Naive thymus-derived CD4-positive, alpha-beta T cell (primary cell): ENCODE measurements at regions not wholly inside any gene's neighbourhood (a gene's known extent, or its start where the extent isn't known, plus 50 kb on each side); places are given as distances from the start of the nearest gene placed in this dataset.

Experiments used
- ATAC-seq: fragments of 150-1000 bp; cut with Tn5 transposase; 2 replicates; pipeline ENCODE4 v1.10.0; 2021; ENCODE audit warnings: mild to moderate bottlenecking, moderate library complexity
- CTCF ChIA-PET: fragments of 350-600 bp; sonication (Branson Sonifier 250); formaldehyde crosslinking; loops from one replicate; lab custom pipeline; 2021; ENCODE audit warnings: antibody characterized with exemption; lab: Charles Lee
- POLR2A ChIA-PET: fragments of 350-600 bp; sonication (Branson Sonifier 250); formaldehyde crosslinking; loops from one replicate; lab custom pipeline; 2021; ENCODE audit warnings: antibody characterized with exemption, inconsistent platforms; lab: Charles Lee
- DNase-seq, 9 donors: peaks; one replicate each; pipeline versions ENCODE4 v3.0.0 to v3.0.0-alpha.2; 2020 to 2022; ENCODE audit warnings: mixed read lengths in 1 of 9
- H3K27ac ChIP-seq: one replicate; pipeline ENCODE4 v1.7.0; 2013; ENCODE audit warnings: mild to moderate bottlenecking, low read depth, low read length, moderate library complexity
- H3K27me3 ChIP-seq, 2 donors: one replicate each; pipeline ENCODE4 v1.7.0; 2013; ENCODE audit warnings: low read length in 2 of 2, mild to moderate bottlenecking in 2 of 2, moderate library complexity in 2 of 2; ENCODE audit not compliant: control insufficient read depth in 2 of 2, insufficient read depth in 2 of 2
- H3K36me3 ChIP-seq, 3 experiments: 1 replicate in 2 of 3; 2 replicates in 1 of 3; pipeline ENCODE4 v1.7.0; 2013; ENCODE audit warnings: low read length in 3 of 3, mild to moderate bottlenecking in 3 of 3, moderate library complexity in 1 of 3; ENCODE audit not compliant: insufficient read depth in 3 of 3, control insufficient read depth in 2 of 3
- H3K4me1 ChIP-seq, 2 donors: one replicate each; pipeline ENCODE4 v1.7.0; 2013; ENCODE audit warnings: low read length in 2 of 2, mild to moderate bottlenecking in 2 of 2, moderate library complexity in 1 of 2; ENCODE audit not compliant: control insufficient read depth in 2 of 2, insufficient read depth in 2 of 2
- H3K4me3 ChIP-seq: 2 replicates; pipeline ENCODE4 v1.7.0; 2013; ENCODE audit warnings: mild to moderate bottlenecking, low read length
- H3K9me3 ChIP-seq, 3 experiments: 1 replicate in 2 of 3; 2 replicates in 1 of 3; pipeline ENCODE4 v1.7.0; 2013; ENCODE audit warnings: low read length in 3 of 3; ENCODE audit not compliant: control insufficient read depth in 2 of 3
- H3K27ac Mint-ChIP-seq, 9 donors: one replicate each; pipeline ENCODE4 v1.8.0; 2020 to 2022; ENCODE audit warnings: mixed read lengths in 9 of 9, mild to moderate bottlenecking in 8 of 9, moderate library complexity in 5 of 9, inconsistent platforms in 2 of 9
- H3K27me3 Mint-ChIP-seq, 5 donors: one replicate each; pipeline ENCODE4 v1.8.0; 2021 to 2022; ENCODE audit warnings: mixed read lengths in 5 of 5, mild to moderate bottlenecking in 1 of 5
- H3K36me3 Mint-ChIP-seq, 5 donors: one replicate each; pipeline ENCODE4 v1.8.0; 2020 to 2022; ENCODE audit warnings: mixed read lengths in 5 of 5, mild to moderate bottlenecking in 3 of 5, inconsistent platforms in 1 of 5
- H3K4me1 Mint-ChIP-seq, 7 donors: one replicate each; pipeline ENCODE4 v1.8.0; 2020 to 2022; ENCODE audit warnings: mixed read lengths in 7 of 7, mild to moderate bottlenecking in 3 of 7, inconsistent platforms in 1 of 7
- H3K4me3 Mint-ChIP-seq, 10 donors: one replicate each; pipeline ENCODE4 v1.8.0; 2020 to 2022; ENCODE audit warnings: mild to moderate bottlenecking in 10 of 10, mixed read lengths in 10 of 10, moderate library complexity in 6 of 10, inconsistent platforms in 2 of 10
- H3K9me3 Mint-ChIP-seq, 11 donors: one replicate each; pipeline ENCODE4 v1.8.0; 2020 to 2022; ENCODE audit warnings: mixed read lengths in 11 of 11, mild to moderate bottlenecking in 4 of 11, inconsistent platforms in 1 of 11, moderate library complexity in 1 of 11
- intact Hi-C, 2 donors: fragments of 100-400 bp; cut with micrococcal nuclease; formaldehyde crosslinking; loops; one replicate each; pipeline ENCODE4 v1.15.1; 2023

DNA sequence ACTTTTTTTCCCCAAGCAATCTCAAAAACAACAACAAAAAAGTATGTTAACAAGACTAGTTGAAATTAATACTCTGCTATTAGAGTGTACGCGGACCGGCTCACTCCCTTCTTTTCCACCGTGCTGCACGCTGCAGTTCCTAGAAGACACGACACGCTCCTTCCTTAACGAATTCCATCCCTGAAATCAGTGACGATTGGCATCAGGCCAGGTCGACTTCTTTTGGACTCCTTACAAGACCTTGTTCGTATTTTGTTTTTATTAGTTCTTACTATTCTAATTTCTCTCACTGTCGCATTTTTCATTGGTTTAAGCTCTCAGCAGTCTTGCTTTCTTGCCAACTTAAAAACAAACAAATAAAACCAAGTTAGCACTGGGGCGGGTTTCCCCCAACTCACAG, 175.8 kb upstream of the PITX2 start:
- Histone ChIP-seq H3K9me3 (no peaks in the 10 kb centered on the region), H3K27ac (no peak overlapping the region), H3K27me3 (no peaks in the 10 kb centered on the region), H3K4me1 (no peaks in the 10 kb centered on the region), H3K4me3 (no peak overlapping the region), H3K36me3 (no peaks in the 10 kb centered on the region)
- POLR2A ChIA-PET: no interaction called here
- CTCF ChIA-PET: no interaction called here
- H3K9me3 Mint-ChIP-seq: peaks cover 0 to 5% (median 0%) of the 10 kb centered on the region in 11 donors
- no peaks in the 10 kb centered on the region for H3K36me3 Mint-ChIP-seq
- H3K27ac Mint-ChIP-seq: no peak overlapping the region
- intact Hi-C loops: no loop called here
- H3K4me1 Mint-ChIP-seq: no peaks in the 10 kb centered on the region
- peaks cover 0 to 4% (median 2%) of the 10 kb centered on the region in 5 donors for H3K27me3 Mint-ChIP-seq
- DNase-seq: no peak
- no peak overlapping the region for H3K4me3 Mint-ChIP-seq
- no peak for ATAC-seq

DNA sequence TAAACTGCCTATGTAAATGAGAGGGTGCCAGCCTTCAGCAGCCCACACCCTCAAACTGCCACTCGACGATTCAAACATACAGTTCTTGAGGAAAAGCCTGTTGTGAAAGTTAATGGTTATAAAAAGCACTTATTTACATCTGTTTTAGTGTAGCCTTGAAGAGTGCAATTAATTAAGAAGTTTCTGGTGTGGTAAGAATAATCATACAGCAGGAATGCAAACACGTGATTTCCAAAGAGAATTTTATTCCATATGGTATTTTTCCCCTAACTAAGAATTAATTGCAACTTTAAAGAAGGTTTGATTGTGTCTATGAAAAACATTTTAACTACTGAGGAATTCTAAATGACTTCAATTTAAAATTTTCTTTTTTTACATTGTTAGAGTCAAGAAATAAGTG, 176.3 kb upstream of the PITX2 start:
- Histone ChIP-seq H3K4me3 (no peak overlapping the region), H3K36me3 (no peaks in the 10 kb centered on the region), H3K27ac (no peak overlapping the region), H3K27me3 (no peaks in the 10 kb centered on the region), H3K4me1 (no peaks in the 10 kb centered on the region), H3K9me3 (no peaks in the 10 kb centered on the region)
- CTCF ChIA-PET: no interaction called here
- no peaks in the 10 kb centered on the region for H3K36me3 Mint-ChIP-seq
- no peak overlapping the region for H3K27ac Mint-ChIP-seq
- intact Hi-C loops: no loop called here
- ATAC-seq (no peak), DNase-seq (no peak)
- no peaks in the 10 kb centered on the region for H3K4me1 Mint-ChIP-seq
- no peak overlapping the region for H3K4me3 Mint-ChIP-seq
- H3K9me3 Mint-ChIP-seq: peaks cover 0 to 5% (median 0%) of the 10 kb centered on the region in 11 donors
- H3K27me3 Mint-ChIP-seq: peaks cover 0 to 4% (median 2%) of the 10 kb centered on the region in 5 donors
- POLR2A ChIA-PET: no interaction called here

DNA sequence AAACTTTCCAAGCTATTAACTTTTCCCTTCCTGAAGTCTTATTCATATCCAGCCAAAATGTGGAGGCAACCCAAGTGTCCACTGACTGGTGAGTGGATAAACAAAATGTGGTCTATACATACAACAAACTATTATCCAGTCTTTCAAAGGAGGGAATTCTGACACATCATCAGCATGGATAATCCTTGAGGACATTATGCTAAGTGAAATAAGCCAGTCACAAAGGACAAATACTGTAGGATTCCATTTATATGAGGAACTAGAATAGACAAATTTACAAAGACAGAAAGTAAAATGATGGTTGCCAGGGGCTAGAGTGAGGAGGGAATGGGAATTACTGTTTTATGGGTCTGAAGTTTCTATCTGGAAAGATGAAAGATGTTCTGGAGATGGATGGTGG, 178.7 kb upstream of the PITX2 start:
- no peak overlapping the region for H3K27ac ChIP-seq
- Mint-ChIP-seq H3K4me3 (no peak overlapping the region), H3K9me3 (peaks cover 0 to 5% (median 0%) of the 10 kb centered on the region in 11 donors), H3K4me1 (no peaks in the 10 kb centered on the region), H3K36me3 (no peaks in the 10 kb centered on the region), H3K27me3 (peaks cover 0 to 4% (median 2%) of the 10 kb centered on the region in 5 donors), H3K27ac (no peak overlapping the region)
- no peak overlapping the region for H3K4me3 ChIP-seq
- ATAC-seq: no peak
- H3K36me3 ChIP-seq: no peaks in the 10 kb centered on the region
- no peaks in the 10 kb centered on the region for H3K9me3 ChIP-seq
- H3K27me3 ChIP-seq: no peaks in the 10 kb centered on the region
- CTCF ChIA-PET: no interaction called here
- H3K4me1 ChIP-seq: no peaks in the 10 kb centered on the region
- intact Hi-C loops: no loop called here
- POLR2A ChIA-PET: no interaction called here
- DNase-seq: no peak

DNA sequence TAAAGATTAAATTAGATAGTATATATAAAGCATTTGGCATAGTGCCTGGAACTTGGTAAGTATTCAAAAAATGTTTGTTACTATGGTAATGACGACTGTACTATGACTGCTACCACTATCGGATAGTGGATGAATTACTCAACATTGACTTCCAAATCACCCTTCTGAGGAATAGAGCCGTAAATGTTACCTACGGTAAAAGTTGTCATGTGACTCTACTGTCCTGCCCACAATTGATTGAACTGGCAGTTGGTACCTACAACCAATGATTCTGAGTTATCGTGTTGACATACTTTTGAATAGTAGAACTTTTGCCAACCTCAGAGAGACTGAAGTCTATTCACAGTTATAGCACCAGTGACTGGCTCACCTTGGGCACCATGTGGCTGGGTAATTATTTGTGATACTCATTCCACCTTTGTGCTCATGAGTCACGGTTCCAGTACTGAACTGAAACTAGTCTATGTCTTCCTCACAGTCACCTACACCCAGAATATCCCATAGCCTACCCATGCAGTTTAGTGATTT, 185.5 kb upstream of the PITX2 start:
- H3K4me3 ChIP-seq: no peak overlapping the region
- H3K27ac Mint-ChIP-seq: no peak overlapping the region
- ChIA-PET CTCF (no interaction called here), POLR2A (no interaction called here)
- H3K9me3 Mint-ChIP-seq: peaks cover 0 to 7% (median 0%) of the 10 kb centered on the region in 11 donors
- no peaks in the 10 kb centered on the region for H3K4me1 ChIP-seq
- H3K27me3 ChIP-seq: no peaks in the 10 kb centered on the region
- intact Hi-C loops: no loop called here
- no peaks in the 10 kb centered on the region for H3K27me3 Mint-ChIP-seq
- no peaks in the 10 kb centered on the region for H3K36me3 ChIP-seq
- peaks cover 0 to 1% (median 0%) of the 10 kb centered on the region in 7 donors for H3K4me1 Mint-ChIP-seq
- no peaks in the 10 kb centered on the region for H3K36me3 Mint-ChIP-seq
- DNase-seq: no peak
- no peaks in the 10 kb centered on the region for H3K9me3 ChIP-seq
- ATAC-seq: no peak
- H3K27ac ChIP-seq: no peak overlapping the region
- H3K4me3 Mint-ChIP-seq: no peak overlapping the region

DNA sequence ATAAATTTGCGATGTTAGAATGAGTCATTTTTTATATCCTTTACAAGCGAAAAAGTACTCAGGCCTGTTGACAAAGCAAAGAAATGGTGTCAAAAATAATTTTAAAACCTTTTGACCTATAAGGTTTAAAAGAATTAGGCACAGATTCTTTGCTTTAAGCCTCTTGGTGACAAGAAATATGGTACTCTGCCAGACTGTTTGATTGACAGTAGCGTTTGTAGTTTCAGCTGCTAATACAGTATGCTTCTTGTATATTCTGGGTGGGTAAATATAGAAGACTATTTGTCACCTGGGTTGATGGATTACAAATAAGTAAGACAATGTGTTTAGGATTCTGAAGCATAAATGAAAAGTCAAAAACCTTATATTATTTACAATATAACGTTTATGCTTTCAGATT, 193.1 kb upstream of the PITX2 start:
- Mint-ChIP-seq H3K27me3 (no peaks in the 10 kb centered on the region), H3K4me1 (peaks cover 0 to 1% (median 0%) of the 10 kb centered on the region in 7 donors), H3K4me3 (no peak overlapping the region), H3K9me3 (peaks cover 0 to 8% (median 0%) of the 10 kb centered on the region in 11 donors), H3K36me3 (no peaks in the 10 kb centered on the region), H3K27ac (no peak overlapping the region)
- no peaks in the 10 kb centered on the region for H3K4me1 ChIP-seq
- H3K27ac ChIP-seq: no peak overlapping the region
- DNase-seq (no peak), ATAC-seq (no peak)
- no peak overlapping the region for H3K4me3 ChIP-seq
- POLR2A ChIA-PET: no interaction called here
- no peaks in the 10 kb centered on the region for H3K36me3 ChIP-seq
- H3K27me3 ChIP-seq: no peaks in the 10 kb centered on the region
- CTCF ChIA-PET: no interaction called here
- no peaks in the 10 kb centered on the region for H3K9me3 ChIP-seq
- intact Hi-C loops: no loop called here

DNA sequence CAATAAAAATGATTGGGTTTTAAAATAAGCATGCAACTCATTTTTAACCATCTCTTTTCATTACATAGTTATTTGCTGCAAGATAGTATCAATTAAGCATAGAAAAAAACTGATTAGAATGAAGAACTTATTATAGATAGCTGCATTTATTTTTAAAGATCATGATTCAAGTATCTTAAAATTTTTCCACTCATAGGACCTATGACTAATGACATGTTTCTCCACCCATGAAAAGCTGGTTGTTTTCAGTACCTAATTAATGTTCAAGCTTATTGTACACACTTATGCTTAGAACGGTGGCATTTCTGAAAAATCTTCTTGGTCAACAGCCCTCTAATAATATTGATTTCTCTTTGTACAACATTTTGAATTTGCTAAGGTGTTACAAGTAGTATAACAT, 193.5 kb upstream of the PITX2 start:
- Histone ChIP-seq H3K4me3 (no peak overlapping the region), H3K27me3 (no peaks in the 10 kb centered on the region), H3K4me1 (no peaks in the 10 kb centered on the region), H3K9me3 (no peaks in the 10 kb centered on the region), H3K36me3 (no peaks in the 10 kb centered on the region), H3K27ac (no peak overlapping the region)
- no peaks in the 10 kb centered on the region for H3K27me3 Mint-ChIP-seq
- no peak for DNase-seq
- peaks cover 0 to 8% (median 0%) of the 10 kb centered on the region in 11 donors for H3K9me3 Mint-ChIP-seq
- ChIA-PET CTCF (no interaction called here), POLR2A (no interaction called here)
- H3K36me3 Mint-ChIP-seq: no peaks in the 10 kb centered on the region
- H3K27ac Mint-ChIP-seq: no peak overlapping the region
- H3K4me3 Mint-ChIP-seq: no peak overlapping the region
- H3K4me1 Mint-ChIP-seq: peaks cover 0 to 1% (median 0%) of the 10 kb centered on the region in 7 donors
- no peak for ATAC-seq
- intact Hi-C loops: no loop called here

DNA sequence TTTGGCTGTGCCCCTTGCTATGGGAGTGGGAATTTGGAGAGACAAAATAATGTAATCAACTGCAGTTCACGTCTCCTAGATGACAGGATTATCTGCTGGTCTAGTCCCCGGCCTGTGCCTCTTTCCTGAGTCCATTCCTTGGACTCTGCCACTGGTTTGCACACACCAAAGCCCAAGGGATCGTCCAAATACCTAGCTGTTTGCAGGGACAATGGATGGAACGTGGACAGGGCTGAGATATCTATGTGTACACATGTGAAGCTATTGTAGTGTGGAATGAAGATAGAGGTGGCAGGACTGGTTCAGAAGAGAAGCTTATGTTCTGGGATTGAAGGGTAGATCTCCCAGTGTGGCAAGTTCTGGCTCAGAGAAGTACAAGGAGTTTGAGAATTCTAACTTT, 198.3 kb upstream of the PITX2 start:
- intact Hi-C loops: no loop called here
- H3K36me3 ChIP-seq: no peaks in the 10 kb centered on the region
- DNase-seq: no peak
- Mint-ChIP-seq H3K9me3 (peaks cover 0 to 5% (median 0%) of the 10 kb centered on the region in 11 donors), H3K36me3 (no peaks in the 10 kb centered on the region), H3K27me3 (no peaks in the 10 kb centered on the region), H3K4me3 (no peak overlapping the region), H3K27ac (no peak overlapping the region), H3K4me1 (no peaks in the 10 kb centered on the region)
- H3K27ac ChIP-seq: no peak overlapping the region
- CTCF ChIA-PET: no interaction called here
- no peaks in the 10 kb centered on the region for H3K27me3 ChIP-seq
- no peaks in the 10 kb centered on the region for H3K4me1 ChIP-seq
- ATAC-seq: no peak
- POLR2A ChIA-PET: no interaction called here
- no peak overlapping the region for H3K4me3 ChIP-seq
- H3K9me3 ChIP-seq: no peaks in the 10 kb centered on the region
